ENCODE measurements at regions not wholly inside any gene's neighbourhood (a gene's known extent, or its start where the extent isn't known, plus 50 kb on each side); places are given as distances from the start of the nearest gene placed in this dataset.

DNA sequence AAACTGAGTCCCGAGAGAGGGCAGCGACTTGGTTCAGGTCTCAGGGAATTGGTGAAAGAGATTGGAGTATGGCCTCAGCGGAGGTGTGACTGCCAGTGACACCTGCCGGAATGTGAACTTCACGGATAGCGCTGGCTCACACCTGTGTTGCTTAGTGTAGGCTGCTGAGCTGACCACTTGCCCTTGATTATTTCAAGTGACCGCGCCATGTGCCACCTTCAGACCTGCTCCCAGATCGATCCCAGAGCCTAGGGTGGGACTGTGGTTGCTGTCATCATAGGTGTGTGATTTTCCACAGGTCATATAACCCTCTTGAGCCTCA is 134.8 kb downstream of the GLI2 start:
- CTCF ChIA-PET = interaction anchor here (1.2 kb wide), 2 partner anchors 10 to 57 kb away, joined by 3 to 5 read pairs; no protein-coding TSS in a partner anchor
- FAIRE-seq = no peak

DNA sequence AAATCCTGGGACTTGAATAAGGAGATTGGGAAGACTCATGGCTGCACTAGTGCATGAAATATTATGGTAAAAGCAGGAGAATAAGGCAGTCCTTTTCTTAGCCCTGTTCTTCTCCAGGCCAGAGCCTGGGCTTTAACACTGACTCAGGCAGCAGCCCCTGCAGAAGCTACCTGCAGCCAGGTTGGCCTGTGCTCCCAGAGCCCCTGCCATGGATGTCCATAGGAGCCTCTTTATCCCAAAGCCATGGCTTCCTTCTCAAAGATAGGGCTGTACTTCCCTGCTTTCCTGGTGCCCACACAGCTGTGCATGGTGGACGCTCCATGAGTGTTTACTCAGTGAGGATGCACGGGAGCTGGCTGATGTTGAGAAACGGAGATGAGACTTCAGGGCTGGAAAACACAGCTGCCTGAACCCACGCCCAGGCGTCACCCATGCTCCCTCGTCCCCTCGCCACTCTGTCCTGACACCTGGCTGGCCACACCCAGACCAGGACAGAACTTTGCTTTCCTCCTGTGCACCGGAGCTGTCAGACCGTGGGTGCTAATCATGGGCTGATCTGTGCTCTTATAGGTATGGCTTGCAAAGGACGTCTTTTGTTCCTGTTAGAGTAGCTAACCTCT is 135.5 kb downstream of the GLI2 start:
- no peaks in the 10 kb centered on the region for H3K79me2 ChIP-seq (ENCODE audit: control insufficient read depth, insufficient read depth, low read length)
- no peaks in the 10 kb centered on the region for H3K36me3 ChIP-seq (ENCODE audit: control insufficient read depth in 2 of 2, extremely low read depth in 1 of 2, insufficient read depth in 2 of 2, low read length in 2 of 2)
- no peak overlapping the region for H2AFZ ChIP-seq (ENCODE audit: low read depth, low read length)
- TF ChIP-seq, protein P1, sequence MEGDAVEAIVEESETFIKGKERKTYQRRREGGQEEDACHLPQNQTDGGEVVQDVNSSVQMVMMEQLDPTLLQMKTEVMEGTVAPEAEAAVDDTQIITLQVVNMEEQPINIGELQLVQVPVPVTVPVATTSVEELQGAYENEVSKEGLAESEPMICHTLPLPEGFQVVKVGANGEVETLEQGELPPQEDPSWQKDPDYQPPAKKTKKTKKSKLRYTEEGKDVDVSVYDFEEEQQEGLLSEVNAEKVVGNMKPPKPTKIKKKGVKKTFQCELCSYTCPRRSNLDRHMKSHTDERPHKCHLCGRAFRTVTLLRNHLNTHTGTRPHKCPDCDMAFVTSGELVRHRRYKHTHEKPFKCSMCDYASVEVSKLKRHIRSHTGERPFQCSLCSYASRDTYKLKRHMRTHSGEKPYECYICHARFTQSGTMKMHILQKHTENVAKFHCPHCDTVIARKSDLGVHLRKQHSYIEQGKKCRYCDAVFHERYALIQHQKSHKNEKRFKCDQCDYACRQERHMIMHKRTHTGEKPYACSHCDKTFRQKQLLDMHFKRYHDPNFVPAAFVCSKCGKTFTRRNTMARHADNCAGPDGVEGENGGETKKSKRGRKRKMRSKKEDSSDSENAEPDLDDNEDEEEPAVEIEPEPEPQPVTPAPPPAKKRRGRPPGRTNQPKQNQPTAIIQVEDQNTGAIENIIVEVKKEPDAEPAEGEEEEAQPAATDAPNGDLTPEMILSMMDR (IDR thresholded peaks at IDR 0.05; ENCODE audit: extremely low read depth in 1 of 2, insufficient read depth in 1 of 2, low read depth in 1 of 2, low read length in 2 of 2) = no peak
- no peak for TF ChIP-seq GATA2 (IDR thresholded peaks at IDR 0.05; ENCODE audit: insufficient read depth, insufficient read length, low read depth, low read length)
- TF ChIP-seq JUN (IDR thresholded peaks at IDR 0.05; ENCODE audit: borderline replicate concordance, insufficient read depth, insufficient read length, low read depth) = no peak
- TF ChIP-seq MYC (IDR thresholded peaks at IDR 0.05; ENCODE audit: low read depth, low read length) = no peak
- no peak for TF ChIP-seq POLR2AphosphoS5 (IDR thresholded peaks at IDR 0.05; ENCODE audit: insufficient read depth, low read depth, low read length)
- no peak for TF ChIP-seq POLR2A (IDR thresholded peaks at IDR 0.05; ENCODE audit: low read depth, low read length)
- no peak for TF ChIP-seq FOS (IDR thresholded peaks at IDR 0.05; ENCODE audit: borderline replicate concordance, insufficient read depth, low read length)
- no peak for TF ChIP-seq EZH2 (IDR thresholded peaks at IDR 0.05; ENCODE audit: borderline replicate concordance, low read depth, low read length, severe bottlenecking)
- TF ChIP-seq, protein P2, sequence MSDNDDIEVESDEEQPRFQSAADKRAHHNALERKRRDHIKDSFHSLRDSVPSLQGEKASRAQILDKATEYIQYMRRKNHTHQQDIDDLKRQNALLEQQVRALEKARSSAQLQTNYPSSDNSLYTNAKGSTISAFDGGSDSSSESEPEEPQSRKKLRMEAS (IDR thresholded peaks at IDR 0.05; ENCODE audit: insufficient read depth, insufficient read length) = no peak
- no peak for DNase-seq (ENCODE audit: low read depth, low spot score)
- no peak overlapping the region for H3K9ac ChIP-seq (replicated peaks; ENCODE audit: extremely low read depth, insufficient read depth, low read length)
- BruUV-seq (replicated peaks) = no TSS peak
- intact Hi-C loops (cut with micrococcal nuclease) = no loop called here
- peaks cover 4 to 8% of the 10 kb centered on the region in 2 experiments for H3K27me3 ChIP-seq (ENCODE audit: control insufficient read depth in 2 of 2, insufficient read depth in 2 of 2, low read length in 2 of 2)
- no peaks in the 10 kb centered on the region for H3K9me3 ChIP-seq (replicated peaks; ENCODE audit: control insufficient read depth, insufficient read depth, low read length)
- POLR2A ChIA-PET = no interaction called here
- CTCF ChIA-PET = interaction anchor here (0.8 to 1.2 kb wide), 2 partner anchors 9 to 12 kb away, joined by 5 read pairs; no protein-coding TSS in a partner anchor
- no peak for FAIRE-seq
- no peaks in the 10 kb centered on the region for H3K9me1 ChIP-seq (replicated peaks; ENCODE audit: control insufficient read depth, extremely low read depth, insufficient read depth, low read length)
- H4K20me1 ChIP-seq (replicated peaks; ENCODE audit: control insufficient read depth, extremely low read depth, insufficient read depth, low read length) = no peaks in the 10 kb centered on the region
- H3K4me1 ChIP-seq (ENCODE audit: control insufficient read depth, extremely low read depth, insufficient read depth, low read length) = peaks cover 5% of the 10 kb centered on the region
- no peak overlapping the region for H3K27ac ChIP-seq (ENCODE audit: insufficient read depth, low read depth, low read length)
- no peak overlapping the region for H3K4me2 ChIP-seq (ENCODE audit: insufficient read depth, low read length)
- no peak overlapping the region for H3K4me3 ChIP-seq (replicated peaks in 1 of 3; ENCODE audit: insufficient read depth in 1 of 3, low read depth in 1 of 3, low read length in 3 of 3)
- dilution Hi-C loops (cut with MboI; ENCODE audit: extremely low pct_ligation_motif_present, low sequenced_read_pairs) = no loop called here

More for the DNA sequence above, 134.8 kb downstream of the GLI2 start:
- POLR2A ChIA-PET = no interaction called here
- H3K79me2 ChIP-seq (ENCODE audit: control insufficient read depth, insufficient read depth, low read length) = no peaks in the 10 kb centered on the region
- no peak overlapping the region for H3K27ac ChIP-seq (ENCODE audit: insufficient read depth, low read depth, low read length)
- no peak for TF ChIP-seq POLR2A (IDR thresholded peaks at IDR 0.05; ENCODE audit: low read depth, low read length)
- TF ChIP-seq MYC (IDR thresholded peaks at IDR 0.05; ENCODE audit: low read depth, low read length) = no peak
- TF ChIP-seq, protein P2 (IDR thresholded peaks at IDR 0.05; ENCODE audit: insufficient read depth, insufficient read length) = no peak
- no peak for TF ChIP-seq EZH2 (IDR thresholded peaks at IDR 0.05; ENCODE audit: borderline replicate concordance, low read depth, low read length, severe bottlenecking)
- no peak overlapping the region for H3K4me2 ChIP-seq (ENCODE audit: insufficient read depth, low read length)
- no peaks in the 10 kb centered on the region for H3K9me3 ChIP-seq (replicated peaks; ENCODE audit: control insufficient read depth, insufficient read depth, low read length)
- no TSS peak for BruUV-seq (replicated peaks)
- no peaks in the 10 kb centered on the region for H3K9me1 ChIP-seq (replicated peaks; ENCODE audit: control insufficient read depth, extremely low read depth, insufficient read depth, low read length)
- H3K36me3 ChIP-seq (ENCODE audit: control insufficient read depth in 2 of 2, extremely low read depth in 1 of 2, insufficient read depth in 2 of 2, low read length in 2 of 2) = no peaks in the 10 kb centered on the region
- dilution Hi-C loops (cut with MboI; ENCODE audit: extremely low pct_ligation_motif_present, low sequenced_read_pairs) (no loop called here), intact Hi-C loops (cut with micrococcal nuclease) (no loop called here)
- no peak overlapping the region for H2AFZ ChIP-seq (ENCODE audit: low read depth, low read length)
- no peaks in the 10 kb centered on the region for H4K20me1 ChIP-seq (replicated peaks; ENCODE audit: control insufficient read depth, extremely low read depth, insufficient read depth, low read length)
- no peak overlapping the region for H3K9ac ChIP-seq (replicated peaks; ENCODE audit: extremely low read depth, insufficient read depth, low read length)
- peaks cover 5% of the 10 kb centered on the region for H3K4me1 ChIP-seq (ENCODE audit: control insufficient read depth, extremely low read depth, insufficient read depth, low read length)
- H3K27me3 ChIP-seq (ENCODE audit: control insufficient read depth in 2 of 2, insufficient read depth in 2 of 2, low read length in 2 of 2) = peaks cover 4 to 8% of the 10 kb centered on the region in 2 experiments
- H3K4me3 ChIP-seq (replicated peaks in 1 of 3; ENCODE audit: insufficient read depth in 1 of 3, low read depth in 1 of 3, low read length in 3 of 3) = no peak overlapping the region
- no peak for DNase-seq (ENCODE audit: low read depth, low spot score)
